ENCODE measurements at regions not wholly inside any gene's neighbourhood (a gene's known extent, or its start where the extent isn't known, plus 50 kb on each side); places are given as distances from the start of the nearest gene placed in this dataset.
"Not testable (repeated sequence)": the region's sequence is repeated elsewhere in the genome, so short reads cannot be mapped to it uniquely, and the experiment has no call there.

- Mint-ChIP-seq H3K36me3 (no peaks in the 10 kb centered on the region), H3K4me1 (no peaks in the 10 kb centered on the region), H3K9me3 (peaks cover 0 to 23% (median 7%) of the 10 kb centered on the region in 6 donors), H3K27me3 (ENCODE audit: low read depth in 3 of 3) (no peaks in the 10 kb centered on the region), H3K27ac (no peak overlapping the region), H3K4me3 (no peak overlapping the region)
- no peak for DNase-seq
Measured at GRCh38 chr2:210730672-210731071, 174.3 kb downstream of the CPS1 start.

DNA sequence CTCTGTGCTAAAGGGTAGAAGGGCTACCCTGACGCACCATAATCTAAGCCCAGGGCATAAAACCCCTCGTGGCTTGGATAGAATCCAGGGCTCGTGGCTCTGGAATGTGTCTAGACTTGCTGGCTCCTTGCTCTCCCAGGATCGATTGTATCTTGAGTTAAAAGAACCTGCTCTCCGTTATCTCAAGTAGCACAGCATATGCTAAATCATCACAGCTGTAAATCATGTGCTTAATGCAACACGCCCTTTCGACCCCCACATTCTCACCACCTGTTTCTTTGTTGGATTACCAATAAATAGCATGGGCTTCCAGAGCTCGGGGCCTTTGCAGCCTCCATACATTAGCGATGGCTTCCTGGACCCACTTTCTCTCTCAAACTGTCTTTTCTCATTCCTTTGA is 190.4 kb downstream of the CPS1 start:
- not testable (repeated sequence) for H3K27ac Mint-ChIP-seq; H3K27me3 Mint-ChIP-seq (ENCODE audit: low read depth in 3 of 3); H3K4me3 Mint-ChIP-seq; H3K36me3 Mint-ChIP-seq; DNase-seq; H3K4me1 Mint-ChIP-seq; H3K9me3 Mint-ChIP-seq

GRCh38 chr2:210752532-210752931 is 196.1 kb downstream of the CPS1 start:
- peaks cover 0 to 7% (median 2%) of the 10 kb centered on the region in 6 donors for H3K9me3 Mint-ChIP-seq
- no peaks in the 10 kb centered on the region for H3K4me1 Mint-ChIP-seq
- no peaks in the 10 kb centered on the region for H3K36me3 Mint-ChIP-seq
- H3K4me3 Mint-ChIP-seq: no peak overlapping the region
- H3K27ac Mint-ChIP-seq: no peak overlapping the region
- no peaks in the 10 kb centered on the region for H3K27me3 Mint-ChIP-seq (ENCODE audit: low read depth in 3 of 3)
- no peak for DNase-seq

- H3K9me3 Mint-ChIP-seq: peaks cover 0 to 12% (median 2%) of the 10 kb centered on the region in 6 donors
- H3K36me3 Mint-ChIP-seq: no peaks in the 10 kb centered on the region
- no peak overlapping the region for H3K4me3 Mint-ChIP-seq
- DNase-seq: no peak
- H3K27ac Mint-ChIP-seq: no peak overlapping the region
- H3K4me1 Mint-ChIP-seq: no peaks in the 10 kb centered on the region
- H3K27me3 Mint-ChIP-seq (ENCODE audit: low read depth in 3 of 3): no peaks in the 10 kb centered on the region
Measured at GRCh38 chr2:210753386-210753785, 197.0 kb downstream of the CPS1 start.

GRCh38 chr2:210756855-210757254 is 200.5 kb downstream of the CPS1 start:
- Mint-ChIP-seq H3K9me3 (peaks cover 0 to 10% (median 4%) of the 10 kb centered on the region in 6 donors), H3K27me3 (ENCODE audit: low read depth in 3 of 3) (peaks cover 0 to 3% (median 1%) of the 10 kb centered on the region in 3 donors), H3K36me3 (no peaks in the 10 kb centered on the region), H3K27ac (no peak overlapping the region), H3K4me3 (no peak overlapping the region), H3K4me1 (no peaks in the 10 kb centered on the region)
- DNase-seq: no peak

DNA sequence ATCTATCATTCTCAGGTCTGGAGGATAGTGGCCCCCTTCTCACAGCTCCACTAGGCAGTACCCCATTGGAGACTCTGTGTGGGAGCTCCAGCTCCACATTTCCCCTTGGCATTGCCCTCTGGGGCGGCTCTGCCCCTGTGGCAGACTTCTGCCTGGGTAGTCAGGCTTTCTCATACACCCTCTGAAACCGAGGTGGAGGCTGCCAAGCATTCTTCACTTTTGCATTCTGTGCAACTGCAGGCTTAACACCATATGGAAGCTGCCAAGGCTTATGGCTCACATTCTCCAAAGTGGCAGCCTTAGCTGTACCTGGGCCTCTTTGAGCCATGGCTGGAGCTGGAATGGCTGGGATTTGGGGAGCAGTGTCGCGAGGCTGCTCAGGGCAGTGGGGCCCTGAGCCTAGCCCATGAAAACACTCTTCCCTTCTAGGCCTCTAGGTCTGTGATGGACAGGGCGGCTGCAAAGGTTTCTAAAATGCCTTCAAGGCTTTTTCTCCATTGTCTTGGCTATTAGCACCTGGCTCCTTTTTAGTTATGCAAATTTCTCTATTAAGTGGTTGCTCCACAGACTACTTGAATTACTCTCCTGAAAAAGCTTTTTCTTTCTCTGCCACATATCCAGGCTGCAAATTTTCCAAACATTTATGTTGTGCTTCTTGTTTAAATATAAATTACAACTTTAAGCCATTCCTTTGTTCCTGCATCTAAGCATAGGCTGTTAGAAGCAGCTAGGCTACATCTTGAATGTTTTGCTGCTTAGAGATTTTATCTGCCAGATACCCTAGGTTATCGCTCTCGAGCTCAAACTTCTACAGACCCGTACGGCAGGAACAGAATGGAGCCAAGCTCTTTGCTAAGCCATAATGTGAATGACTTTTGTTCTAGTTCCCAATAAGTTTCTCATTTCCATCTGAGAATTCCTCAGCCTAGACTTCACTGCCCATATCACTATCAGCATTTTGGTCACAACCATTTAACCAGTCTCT is 206.5 kb downstream of the CPS1 start:
- Mint-ChIP-seq H3K36me3 (no peaks in the 10 kb centered on the region), H3K27ac (no peak overlapping the region), H3K27me3 (ENCODE audit: low read depth in 3 of 3) (peaks cover 0 to 3% (median 3%) of the 10 kb centered on the region in 3 donors), H3K4me3 (no peak overlapping the region), H3K9me3 (peaks cover 0 to 8% (median 5%) of the 10 kb centered on the region in 6 donors), H3K4me1 (no peaks in the 10 kb centered on the region)
- DNase-seq: no peak

GRCh38 chr2:210768329-210768910 is 212.0 kb downstream of the CPS1 start:
- Mint-ChIP-seq H3K9me3 (peaks cover 4 to 25% (median 7%) of the 10 kb centered on the region in 6 donors), H3K27me3 (ENCODE audit: low read depth in 3 of 3) (peaks cover 0 to 2% (median 0%) of the 10 kb centered on the region in 3 donors), H3K36me3 (no peaks in the 10 kb centered on the region), H3K4me1 (no peaks in the 10 kb centered on the region), H3K4me3 (no peak overlapping the region), H3K27ac (no peak overlapping the region)
- no peak for DNase-seq

DNA sequence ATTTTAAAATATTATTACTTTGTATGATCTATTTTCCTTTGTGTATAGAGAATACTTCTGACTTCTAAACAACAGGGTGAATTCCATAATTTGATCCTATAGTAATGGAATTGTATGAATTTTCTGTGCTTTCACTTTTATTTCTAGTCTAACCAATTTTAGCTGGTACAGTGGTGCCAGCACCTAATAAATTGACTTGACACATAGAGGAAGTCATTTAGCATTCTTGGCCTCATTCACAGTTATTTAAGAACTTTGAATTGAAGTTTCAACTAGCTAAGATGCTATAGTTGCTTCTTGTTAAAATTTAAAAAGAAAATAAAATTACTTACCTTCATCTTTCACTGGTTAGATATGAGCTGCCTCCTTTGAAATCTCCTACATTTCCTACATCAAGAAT is 220.4 kb downstream of the CPS1 start:
- DNase-seq: no peak
- no peaks in the 10 kb centered on the region for H3K36me3 Mint-ChIP-seq
- no peak overlapping the region for H3K4me3 Mint-ChIP-seq
- H3K4me1 Mint-ChIP-seq: no peaks in the 10 kb centered on the region
- no peak overlapping the region for H3K27ac Mint-ChIP-seq
- peaks cover 3 to 18% (median 6%) of the 10 kb centered on the region in 6 donors for H3K9me3 Mint-ChIP-seq
- H3K27me3 Mint-ChIP-seq (ENCODE audit: low read depth in 3 of 3): peaks cover 0 to 3% (median 0%) of the 10 kb centered on the region in 3 donors

GRCh38 chr2:210782222-210782621 is 225.8 kb downstream of the CPS1 start:
- peaks cover 0 to 15% (median 5%) of the 10 kb centered on the region in 6 donors for H3K9me3 Mint-ChIP-seq
- H3K27me3 Mint-ChIP-seq (ENCODE audit: low read depth in 3 of 3): no peaks in the 10 kb centered on the region
- no peaks in the 10 kb centered on the region for H3K36me3 Mint-ChIP-seq
- H3K27ac Mint-ChIP-seq: no peak overlapping the region
- H3K4me3 Mint-ChIP-seq: no peak overlapping the region
- DNase-seq: no peak
- H3K4me1 Mint-ChIP-seq: no peaks in the 10 kb centered on the region

DNA sequence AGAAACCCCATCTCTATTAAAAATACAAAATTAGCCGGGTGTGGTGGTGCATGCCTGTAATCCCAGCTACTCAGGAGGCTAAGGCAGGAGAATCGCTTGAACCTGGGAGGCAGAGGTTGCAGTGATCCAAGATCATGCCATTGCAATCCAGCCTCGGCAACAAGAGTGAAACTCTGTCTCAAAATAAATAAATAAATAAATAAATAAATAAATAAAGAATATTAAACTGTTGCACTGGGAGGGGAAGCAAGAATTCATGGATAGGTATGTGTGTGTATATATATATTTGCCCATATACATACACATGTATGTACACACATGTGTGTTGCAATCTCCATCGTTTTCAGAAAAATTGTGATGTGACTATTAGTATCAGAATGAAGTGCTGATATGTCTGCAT is 231.4 kb downstream of the CPS1 start:
- not testable (repeated sequence) for H3K27ac Mint-ChIP-seq; H3K36me3 Mint-ChIP-seq; DNase-seq; H3K4me3 Mint-ChIP-seq; H3K27me3 Mint-ChIP-seq (ENCODE audit: low read depth in 3 of 3); H3K4me1 Mint-ChIP-seq
- H3K9me3 Mint-ChIP-seq: peaks cover 4 to 13% (median 5%) of the 10 kb centered on the region in 6 donors

DNA sequence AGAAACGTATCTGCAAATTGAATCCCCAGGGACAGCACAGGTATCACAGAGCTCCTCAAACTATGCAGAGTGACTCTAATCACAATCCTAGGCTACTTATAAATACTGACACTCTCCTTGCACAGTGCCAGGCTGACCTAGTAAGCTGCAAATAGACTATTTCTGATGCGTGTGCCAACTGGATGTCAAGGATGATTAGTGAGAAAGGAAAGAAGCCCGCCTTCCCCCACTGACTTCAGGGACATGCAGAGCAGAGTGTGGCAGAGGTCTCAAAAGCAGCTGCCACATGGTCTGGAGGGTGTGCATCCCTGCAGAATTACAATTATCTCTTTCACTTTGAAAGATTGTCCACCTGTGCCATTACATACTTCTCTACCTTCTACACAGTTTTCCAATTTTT is 235.6 kb downstream of the CPS1 start:
- Mint-ChIP-seq H3K27ac (no peak overlapping the region), H3K27me3 (ENCODE audit: low read depth in 3 of 3) (no peaks in the 10 kb centered on the region), H3K4me1 (no peaks in the 10 kb centered on the region), H3K36me3 (no peaks in the 10 kb centered on the region), H3K9me3 (peaks cover 0 to 12% (median 7%) of the 10 kb centered on the region in 6 donors), H3K4me3 (no peak overlapping the region)
- no peak for DNase-seq

DNA sequence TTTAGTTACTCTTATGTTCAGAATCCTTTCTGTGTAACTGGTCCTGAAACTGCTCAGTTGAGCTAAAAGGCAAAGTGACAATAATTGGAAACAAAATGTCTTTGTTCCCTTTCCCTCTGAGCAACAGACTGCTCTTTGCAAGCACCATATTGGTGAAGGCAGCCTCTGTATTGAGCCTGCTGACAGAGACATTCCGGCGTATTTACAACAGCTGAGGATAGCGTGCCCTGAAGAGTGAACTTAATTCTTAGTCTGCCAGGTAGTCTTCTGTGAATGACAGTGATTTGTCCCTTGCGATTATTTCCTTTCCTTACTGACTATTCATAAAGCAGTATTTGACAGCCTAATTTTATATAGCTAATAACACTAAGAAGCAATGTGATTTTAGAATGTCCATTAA is 239.1 kb downstream of the CPS1 start:
- Mint-ChIP-seq H3K4me3 (no peak overlapping the region), H3K27ac (no peak overlapping the region), H3K36me3 (no peaks in the 10 kb centered on the region), H3K27me3 (ENCODE audit: low read depth in 3 of 3) (no peaks in the 10 kb centered on the region), H3K9me3 (peaks cover 2 to 17% (median 7%) of the 10 kb centered on the region in 6 donors), H3K4me1 (no peaks in the 10 kb centered on the region)
- no peak for DNase-seq

- Mint-ChIP-seq H3K9me3 (peaks cover 7 to 25% (median 8%) of the 10 kb centered on the region in 6 donors), H3K4me1 (no peaks in the 10 kb centered on the region), H3K36me3 (no peaks in the 10 kb centered on the region), H3K4me3 (no peak overlapping the region), H3K27ac (no peak overlapping the region), H3K27me3 (ENCODE audit: low read depth in 3 of 3) (no peaks in the 10 kb centered on the region)
- no peak for DNase-seq
Measured at GRCh38 chr2:210798180-210798579, 241.8 kb downstream of the CPS1 start.

- peaks cover 0 to 3% (median 0%) of the 10 kb centered on the region in 3 donors for H3K36me3 Mint-ChIP-seq
- DNase-seq: no peak
- H3K27me3 Mint-ChIP-seq (ENCODE audit: low read depth in 3 of 3): peaks cover 0 to 1% (median 0%) of the 10 kb centered on the region in 3 donors
- no peak overlapping the region for H3K27ac Mint-ChIP-seq
- H3K4me1 Mint-ChIP-seq: no peaks in the 10 kb centered on the region
- H3K9me3 Mint-ChIP-seq: peaks cover 4 to 35% (median 16%) of the 10 kb centered on the region in 6 donors
- no peak overlapping the region for H3K4me3 Mint-ChIP-seq
Measured at GRCh38 chr2:210814251-210815025, 258.0 kb downstream of the CPS1 start.

Data from immature natural killer cell (primary cell).